ENCODE measurements at regions not wholly inside any gene's neighbourhood (a gene's known extent, or its start where the extent isn't known, plus 50 kb on each side); places are given as distances from the start of the nearest gene placed in this dataset.

DNA sequence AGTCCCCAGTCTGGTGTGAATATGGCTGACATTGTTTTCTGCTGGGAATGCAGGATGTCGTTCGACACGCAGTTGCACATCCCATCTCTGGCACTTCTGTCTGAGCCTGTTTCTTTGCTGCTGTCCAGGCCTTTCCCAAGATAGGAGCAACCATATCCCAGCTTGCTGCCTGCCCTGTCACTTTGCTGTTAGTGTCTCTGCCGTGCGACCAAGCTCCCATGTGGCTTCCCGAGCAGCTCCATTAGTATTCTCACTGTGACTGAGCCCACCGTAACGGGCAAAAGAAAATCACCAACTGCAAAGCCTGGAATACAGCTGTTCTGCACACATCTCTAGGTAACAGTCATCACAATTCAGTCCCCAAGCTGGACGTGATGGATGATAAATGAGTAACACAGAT lies 66.0 kb upstream of the CPSF6 start:
- TF ChIP-seq POLR2A (IDR thresholded peaks at IDR 0.05; ENCODE audit: low read depth, low read length) (no peak), TAF1 (IDR thresholded peaks at IDR 0.05; ENCODE audit: borderline replicate concordance, low read depth, low read length) (no peak)
